ENCODE measurements at regions not wholly inside any gene's neighbourhood (a gene's known extent, or its start where the extent isn't known, plus 50 kb on each side); places are given as distances from the start of the nearest gene placed in this dataset.

- intact Hi-C loops (cut with micrococcal nuclease) (no loop called here), in situ Hi-C loops (cut with MboI) (no loop called here)
- no peaks in the 10 kb centered on the region for H3K4me1 ChIP-seq (replicated peaks in 1 of 2; ENCODE audit: control insufficient read depth in 2 of 2, insufficient read depth in 2 of 2, low read length in 2 of 2)
- FAIRE-seq: no peak
- no peak overlapping the region for H3K4me2 ChIP-seq (ENCODE audit: insufficient read depth, low read length)
- TF ChIP-seq ZNF239 (CRISPR knock-in tag; IDR thresholded peaks at IDR 0.05) (no peak), ARID4B (CRISPR knock-in tag; IDR thresholded peaks at IDR 0.05) (no peak), ZZZ3 (IDR thresholded peaks at IDR 0.05) (no peak), CREB3 (tag; conservative IDR thresholded peaks at IDR 0.05; ENCODE audit: low read depth) (no peak), GABPA (tag; conservative IDR thresholded peaks at IDR 0.05; ENCODE audit: low read depth) (no peak), SLC30A9 (CRISPR knock-in tag; IDR thresholded peaks at IDR 0.05) (no peak), FOXA3 (CRISPR knock-in tag; conservative IDR thresholded peaks at IDR 0.05 in 1 of 2, IDR thresholded peaks at IDR 0.05 in 1 of 2) (no peak)
- H3K27ac ChIP-seq (ENCODE audit: extremely low read depth, low read depth, low read length): no peak overlapping the region
- no peaks in the 10 kb centered on the region for H3K9me1 ChIP-seq (ENCODE audit: control insufficient read depth, insufficient read depth, low read length)
- H3K27me3 ChIP-seq (ENCODE audit: control insufficient read depth in 2 of 2, insufficient read depth in 2 of 2, low read length in 2 of 2): no peaks in the 10 kb centered on the region
- H4K20me1 ChIP-seq (replicated peaks; ENCODE audit: control insufficient read depth, insufficient read depth, low read length): no peaks in the 10 kb centered on the region
- no peak for DNase-seq (ENCODE audit: extremely low read depth in 1 of 4, low spot score in 3 of 4)
- H2AFZ ChIP-seq (ENCODE audit: low read depth, low read length): no peak overlapping the region
- no peaks in the 10 kb centered on the region; the same call in 1 of the 2 replicates for H3K9me3 ChIP-seq (replicated peaks; ENCODE audit: control insufficient read depth, insufficient read depth, low read depth, low read length)
- H3K9ac ChIP-seq (ENCODE audit: insufficient read depth in 1 of 2, low read depth in 2 of 2, low read length in 2 of 2): no peak overlapping the region
- H3K36me3 ChIP-seq (ENCODE audit: control insufficient read depth, insufficient read depth, low read length): no peaks in the 10 kb centered on the region
- WGBS (ENCODE audit: insufficient coverage, low coverage, missing lambda C conversion rate): under 1% methylated on average over 6 of the region's 6 CpGs
- H3K79me2 ChIP-seq (ENCODE audit: control insufficient read depth, insufficient read depth, low read length): no peaks in the 10 kb centered on the region
- ChIA-PET POLR2A (no interaction called here), CTCF (ENCODE audit: low intra/inter-chr PET ratio) (no interaction called here)
- ATAC-seq: no peak
- BruUV-seq (replicated peaks): no TSS peak
- H3K4me3 ChIP-seq: no peak overlapping the region
Observed at GRCh38 chr1:232139444-232139843, 490.5 kb downstream of the SIPA1L2 start.

Data from K562 (cell line).